ENCODE measurements at regions not wholly inside any gene's neighbourhood (a gene's known extent, or its start where the extent isn't known, plus 50 kb on each side); places are given as distances from the start of the nearest gene placed in this dataset.

- no peak overlapping the region for H3K9ac ChIP-seq (ENCODE audit: insufficient read depth in 1 of 2, low read length in 2 of 2)
- H3K4me3 ChIP-seq: no peak overlapping the region
- WGBS, 2 donors: 84 to 85% methylated on average over 3 of the region's 3 CpGs
Measured at GRCh38 chr5:145176041-145176440, 659.1 kb downstream of the PRELID2 start.

GRCh38 chr5:145166110-145166509, 669.0 kb downstream of the PRELID2 start:
- H3K9me3 ChIP-seq (ENCODE audit: control insufficient read depth in 4 of 4, insufficient read depth in 3 of 4, low read length in 3 of 4): no peaks in the 10 kb centered on the region
- WGBS, 2 donors: 82% methylated on average over 5 of the region's 5 CpGs
- peaks cover 0 to 3% (median 0%) of the 10 kb centered on the region in 5 donors for H3K4me1 ChIP-seq (ENCODE audit: control insufficient read depth in 5 of 5, insufficient read depth in 5 of 5, low read length in 5 of 5)
- no peaks in the 10 kb centered on the region for H3K27me3 ChIP-seq (ENCODE audit: control insufficient read depth in 3 of 3, insufficient read depth in 3 of 3, low read length in 2 of 3)
- no peak overlapping the region for H3K4me3 ChIP-seq
- TF ChIP-seq CTCF (IDR thresholded peaks at IDR 0.05; ENCODE audit: control extremely low read depth, extremely low read depth): no peak
- no peak for ATAC-seq (ENCODE audit: insufficient read depth, low FRiP score)
- H3K36me3 ChIP-seq (ENCODE audit: control insufficient read depth in 4 of 4, insufficient read depth in 4 of 4, low read length in 4 of 4): no peaks in the 10 kb centered on the region
- no peak overlapping the region for H3K9ac ChIP-seq (ENCODE audit: insufficient read depth in 1 of 2, low read length in 2 of 2)
- no peak for DNase-seq
- no peak overlapping the region for H3K27ac ChIP-seq (ENCODE audit: low read depth in 1 of 2, low read length in 1 of 2)

More at GRCh38 chr5:145176041-145176440, 659.1 kb downstream of the PRELID2 start:
- H3K9me3 ChIP-seq (ENCODE audit: control insufficient read depth in 4 of 4, insufficient read depth in 3 of 4, low read length in 3 of 4): no peaks in the 10 kb centered on the region
- DNase-seq (no peak), ATAC-seq (ENCODE audit: insufficient read depth, low FRiP score) (no peak)
- TF ChIP-seq CTCF (IDR thresholded peaks at IDR 0.05; ENCODE audit: control extremely low read depth, extremely low read depth): no peak
- no peaks in the 10 kb centered on the region for H3K27me3 ChIP-seq (ENCODE audit: control insufficient read depth in 3 of 3, insufficient read depth in 3 of 3, low read length in 2 of 3)
- H3K36me3 ChIP-seq (ENCODE audit: control insufficient read depth in 4 of 4, insufficient read depth in 4 of 4, low read length in 4 of 4): no peaks in the 10 kb centered on the region
- no peaks in the 10 kb centered on the region for H3K4me1 ChIP-seq (ENCODE audit: control insufficient read depth in 5 of 5, insufficient read depth in 5 of 5, low read length in 5 of 5)
- no peak overlapping the region for H3K27ac ChIP-seq (ENCODE audit: low read depth in 1 of 2, low read length in 1 of 2)

GRCh38 chr5:145163876-145164275, 671.3 kb downstream of the PRELID2 start:
- Histone ChIP-seq H3K27me3 (ENCODE audit: control insufficient read depth in 3 of 3, insufficient read depth in 3 of 3, low read length in 2 of 3) (no peaks in the 10 kb centered on the region), H3K9ac (ENCODE audit: insufficient read depth in 1 of 2, low read length in 2 of 2) (no peak overlapping the region), H3K4me3 (no peak overlapping the region), H3K4me1 (ENCODE audit: control insufficient read depth in 5 of 5, insufficient read depth in 5 of 5, low read length in 5 of 5) (peaks cover 0 to 13% (median 0%) of the 10 kb centered on the region in 5 donors), H3K9me3 (ENCODE audit: control insufficient read depth in 4 of 4, insufficient read depth in 3 of 4, low read length in 3 of 4) (no peaks in the 10 kb centered on the region), H3K27ac (ENCODE audit: low read depth in 1 of 2, low read length in 1 of 2) (no peak overlapping the region), H3K36me3 (ENCODE audit: control insufficient read depth in 4 of 4, insufficient read depth in 4 of 4, low read length in 4 of 4) (no peaks in the 10 kb centered on the region)
- DNase-seq (no peak), ATAC-seq (ENCODE audit: insufficient read depth, low FRiP score) (no peak)
- no peak for TF ChIP-seq CTCF (IDR thresholded peaks at IDR 0.05; ENCODE audit: control extremely low read depth, extremely low read depth)
- WGBS, 2 donors: 46 to 67% methylated on average over 3 of the region's 3 CpGs

GRCh38 chr5:145162626-145163025, 672.5 kb downstream of the PRELID2 start:
- ATAC-seq (ENCODE audit: insufficient read depth, low FRiP score) (no peak), DNase-seq (no peak)
- no peak overlapping the region for H3K9ac ChIP-seq (ENCODE audit: insufficient read depth in 1 of 2, low read length in 2 of 2)
- H3K27ac ChIP-seq (ENCODE audit: low read depth in 1 of 2, low read length in 1 of 2): no peak overlapping the region
- no peaks in the 10 kb centered on the region for H3K27me3 ChIP-seq (ENCODE audit: control insufficient read depth in 3 of 3, insufficient read depth in 3 of 3, low read length in 2 of 3)
- no peaks in the 10 kb centered on the region for H3K36me3 ChIP-seq (ENCODE audit: control insufficient read depth in 4 of 4, insufficient read depth in 4 of 4, low read length in 4 of 4)
- no peak overlapping the region for H3K4me3 ChIP-seq
- no peaks in the 10 kb centered on the region for H3K9me3 ChIP-seq (ENCODE audit: control insufficient read depth in 4 of 4, insufficient read depth in 3 of 4, low read length in 3 of 4)
- no peak for TF ChIP-seq CTCF (IDR thresholded peaks at IDR 0.05; ENCODE audit: control extremely low read depth, extremely low read depth)
- peaks cover 0 to 26% (median 7%) of the 10 kb centered on the region in 5 donors for H3K4me1 ChIP-seq (ENCODE audit: control insufficient read depth in 5 of 5, insufficient read depth in 5 of 5, low read length in 5 of 5)

Data from lung (tissue), 11 donors.